ENCODE measurements at regions not wholly inside any gene's neighbourhood (a gene's known extent, or its start where the extent isn't known, plus 50 kb on each side); places are given as distances from the start of the nearest gene placed in this dataset.

DNA sequence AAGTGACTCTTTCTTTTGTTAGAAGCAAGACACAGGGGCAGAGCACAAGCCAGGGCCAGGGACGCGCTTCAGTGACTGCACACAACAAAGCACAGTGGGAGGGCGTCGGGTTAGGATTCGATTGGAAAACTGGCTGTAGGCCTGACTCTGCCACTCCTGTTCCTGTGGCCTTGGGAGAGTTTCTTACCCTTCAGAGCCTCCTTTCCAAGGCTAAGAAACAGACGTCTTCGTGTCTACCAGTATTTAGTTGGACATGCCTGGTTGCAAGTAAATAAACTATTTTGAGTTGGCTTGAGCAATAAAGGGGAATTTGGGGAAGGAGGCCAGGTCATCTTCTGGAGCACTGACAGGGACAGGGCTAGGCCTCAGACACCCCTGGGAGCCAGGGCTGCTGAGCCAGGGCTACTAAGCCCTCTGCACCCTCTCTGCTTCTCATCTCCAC lies 549.1 kb downstream of the INSC start:
- Mint-ChIP-seq H3K4me1 (ENCODE audit: low read depth, unreplicated experiment) (peaks cover 7% of the 10 kb centered on the region), H3K27me3 (ENCODE audit: unreplicated experiment) (no peaks in the 10 kb centered on the region), H3K9me3 (ENCODE audit: unreplicated experiment) (peaks cover 5% of the 10 kb centered on the region), H3K36me3 (ENCODE audit: unreplicated experiment) (peaks cover 5% of the 10 kb centered on the region), H3K27ac (ENCODE audit: unreplicated experiment) (peak overlapping the region; percentile 10), H3K4me3 (ENCODE audit: unreplicated experiment) (no peak overlapping the region)
- TF ChIP-seq, protein P1, sequence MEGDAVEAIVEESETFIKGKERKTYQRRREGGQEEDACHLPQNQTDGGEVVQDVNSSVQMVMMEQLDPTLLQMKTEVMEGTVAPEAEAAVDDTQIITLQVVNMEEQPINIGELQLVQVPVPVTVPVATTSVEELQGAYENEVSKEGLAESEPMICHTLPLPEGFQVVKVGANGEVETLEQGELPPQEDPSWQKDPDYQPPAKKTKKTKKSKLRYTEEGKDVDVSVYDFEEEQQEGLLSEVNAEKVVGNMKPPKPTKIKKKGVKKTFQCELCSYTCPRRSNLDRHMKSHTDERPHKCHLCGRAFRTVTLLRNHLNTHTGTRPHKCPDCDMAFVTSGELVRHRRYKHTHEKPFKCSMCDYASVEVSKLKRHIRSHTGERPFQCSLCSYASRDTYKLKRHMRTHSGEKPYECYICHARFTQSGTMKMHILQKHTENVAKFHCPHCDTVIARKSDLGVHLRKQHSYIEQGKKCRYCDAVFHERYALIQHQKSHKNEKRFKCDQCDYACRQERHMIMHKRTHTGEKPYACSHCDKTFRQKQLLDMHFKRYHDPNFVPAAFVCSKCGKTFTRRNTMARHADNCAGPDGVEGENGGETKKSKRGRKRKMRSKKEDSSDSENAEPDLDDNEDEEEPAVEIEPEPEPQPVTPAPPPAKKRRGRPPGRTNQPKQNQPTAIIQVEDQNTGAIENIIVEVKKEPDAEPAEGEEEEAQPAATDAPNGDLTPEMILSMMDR (IDR thresholded peaks at IDR 0.05; ENCODE audit: partially characterized antibody, unreplicated experiment) = no peak
- DNase-seq = peak; percentile 35

DNA sequence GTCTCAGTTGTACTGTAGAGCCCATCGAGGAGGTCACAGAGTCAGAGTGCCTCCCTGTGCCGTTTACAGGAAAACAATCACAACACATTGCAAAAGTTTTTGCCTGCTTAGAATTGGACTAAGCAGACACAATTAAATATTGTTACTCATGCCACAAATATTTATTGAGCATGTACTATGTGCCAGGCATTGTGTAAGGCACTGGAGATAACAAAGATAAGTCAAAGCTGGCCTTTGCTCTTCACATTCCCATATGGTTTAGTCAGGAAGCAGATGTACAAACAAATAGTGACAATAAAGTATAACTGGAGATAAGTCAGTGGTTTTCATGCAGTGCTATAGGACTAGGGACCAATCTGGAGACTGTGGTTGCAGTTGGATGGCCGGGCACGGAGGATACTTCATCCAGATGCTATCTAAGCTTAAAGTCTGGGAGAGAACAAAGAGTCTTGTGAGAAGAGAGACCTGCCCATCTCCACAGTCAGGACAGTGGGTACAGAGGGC lies 550.7 kb downstream of the INSC start:
- H3K36me3 Mint-ChIP-seq (ENCODE audit: unreplicated experiment) = peaks cover 5% of the 10 kb centered on the region
- H3K27ac Mint-ChIP-seq (ENCODE audit: unreplicated experiment) = no peak overlapping the region
- peaks cover 7% of the 10 kb centered on the region for H3K4me1 Mint-ChIP-seq (ENCODE audit: low read depth, unreplicated experiment)
- peaks cover 5% of the 10 kb centered on the region for H3K9me3 Mint-ChIP-seq (ENCODE audit: unreplicated experiment)
- no peak for DNase-seq
- no peaks in the 10 kb centered on the region for H3K27me3 Mint-ChIP-seq (ENCODE audit: unreplicated experiment)
- TF ChIP-seq, protein P1 (IDR thresholded peaks at IDR 0.05; ENCODE audit: partially characterized antibody, unreplicated experiment) = no peak
- H3K4me3 Mint-ChIP-seq (ENCODE audit: unreplicated experiment) = no peak overlapping the region

DNA sequence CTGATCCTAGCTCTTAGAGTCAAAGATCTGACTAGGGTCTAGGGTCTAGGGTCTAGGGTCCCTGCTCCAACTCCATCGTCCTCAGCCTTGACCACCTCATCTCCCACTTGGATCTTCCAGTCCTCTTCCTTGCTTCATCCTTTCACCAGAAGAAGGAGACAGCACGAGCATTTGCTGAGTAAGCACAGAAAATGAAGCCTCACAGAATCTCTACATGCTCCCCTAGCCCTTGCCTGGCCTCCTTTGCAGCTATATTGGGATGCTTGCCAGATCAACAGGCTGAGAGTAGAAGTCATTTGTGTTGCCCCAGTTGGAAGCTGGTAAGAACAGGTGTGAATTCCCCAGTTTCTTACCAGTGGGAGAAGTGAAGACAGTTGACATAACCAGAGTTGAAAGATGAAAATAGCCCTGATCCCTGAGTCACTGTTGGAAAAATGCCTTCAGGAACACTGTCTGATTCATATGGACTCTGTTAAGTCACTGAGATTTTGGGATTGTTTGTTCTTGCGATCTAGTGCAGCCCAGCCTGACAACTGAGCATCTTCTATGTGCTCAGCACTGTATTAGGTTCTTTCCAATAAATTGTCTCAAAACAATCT lies 552.5 kb downstream of the INSC start:
- Mint-ChIP-seq H3K27ac (ENCODE audit: unreplicated experiment) (no peak overlapping the region), H3K36me3 (ENCODE audit: unreplicated experiment) (no peaks in the 10 kb centered on the region), H3K9me3 (ENCODE audit: unreplicated experiment) (peaks cover 4% of the 10 kb centered on the region), H3K4me1 (ENCODE audit: low read depth, unreplicated experiment) (peaks cover 7% of the 10 kb centered on the region), H3K27me3 (ENCODE audit: unreplicated experiment) (no peaks in the 10 kb centered on the region), H3K4me3 (ENCODE audit: unreplicated experiment) (no peak overlapping the region)
- no peak for DNase-seq
- TF ChIP-seq, protein P1 (IDR thresholded peaks at IDR 0.05; ENCODE audit: partially characterized antibody, unreplicated experiment) = no peak

DNA sequence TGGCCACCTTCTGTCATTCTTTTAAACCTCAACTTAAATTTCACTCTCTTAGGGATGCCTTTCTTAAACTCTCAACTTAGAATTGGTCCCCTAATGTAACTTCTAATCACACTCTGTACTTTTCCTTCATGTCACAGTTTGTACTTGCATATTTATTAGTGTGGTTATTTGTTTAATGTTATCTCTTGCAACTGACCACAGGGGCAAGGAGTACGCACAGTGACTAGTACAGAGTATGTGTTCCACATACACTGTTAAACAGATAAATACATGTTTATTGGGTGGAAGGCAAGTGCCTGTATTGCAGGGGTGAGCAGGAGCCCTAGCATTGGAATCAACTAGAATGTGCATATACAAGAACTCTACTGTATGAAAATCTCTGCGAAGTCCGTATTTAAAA lies 554.0 kb downstream of the INSC start:
- H3K4me3 Mint-ChIP-seq (ENCODE audit: unreplicated experiment) = no peak overlapping the region
- no peaks in the 10 kb centered on the region for H3K27me3 Mint-ChIP-seq (ENCODE audit: unreplicated experiment)
- H3K4me1 Mint-ChIP-seq (ENCODE audit: low read depth, unreplicated experiment) = peaks cover 5% of the 10 kb centered on the region
- H3K36me3 Mint-ChIP-seq (ENCODE audit: unreplicated experiment) = no peaks in the 10 kb centered on the region
- peaks cover 5% of the 10 kb centered on the region for H3K9me3 Mint-ChIP-seq (ENCODE audit: unreplicated experiment)
- TF ChIP-seq, protein P1 (IDR thresholded peaks at IDR 0.05; ENCODE audit: partially characterized antibody, unreplicated experiment) = no peak
- no peak overlapping the region for H3K27ac Mint-ChIP-seq (ENCODE audit: unreplicated experiment)
- no peak for DNase-seq

DNA sequence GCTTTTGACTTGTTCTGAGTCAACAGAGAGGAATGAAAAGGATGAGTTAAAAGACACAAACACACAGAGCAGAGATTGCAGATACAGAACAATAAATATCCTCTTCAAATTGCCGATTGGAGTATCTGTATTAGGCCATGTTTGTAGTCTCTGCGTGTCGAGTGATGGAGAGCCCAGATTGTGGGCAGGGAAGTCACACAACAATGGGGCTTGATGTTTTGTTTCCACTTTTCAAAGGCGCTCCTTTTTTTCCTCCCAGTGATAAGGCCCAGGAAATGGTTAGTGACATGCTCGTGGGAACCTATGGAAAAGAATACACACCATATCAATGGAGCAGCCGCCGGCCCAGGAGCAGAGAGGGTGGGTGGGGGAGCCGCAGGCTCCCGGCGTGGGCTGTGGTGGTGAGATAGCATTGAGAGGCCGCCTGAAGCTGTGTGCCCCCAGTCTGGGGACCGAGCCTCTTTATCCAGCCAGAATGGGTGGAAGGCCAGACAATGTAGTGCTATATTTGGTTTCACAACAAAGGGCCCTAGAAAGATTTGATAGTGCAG lies 555.9 kb downstream of the INSC start:
- TF ChIP-seq, protein P1 (IDR thresholded peaks at IDR 0.05; ENCODE audit: partially characterized antibody, unreplicated experiment) = no peak
- no peaks in the 10 kb centered on the region for H3K27me3 Mint-ChIP-seq (ENCODE audit: unreplicated experiment)
- H3K9me3 Mint-ChIP-seq (ENCODE audit: unreplicated experiment) = peaks cover 4% of the 10 kb centered on the region
- H3K36me3 Mint-ChIP-seq (ENCODE audit: unreplicated experiment) = no peaks in the 10 kb centered on the region
- H3K4me1 Mint-ChIP-seq (ENCODE audit: low read depth, unreplicated experiment) = no peaks in the 10 kb centered on the region
- H3K4me3 Mint-ChIP-seq (ENCODE audit: unreplicated experiment) = no peak overlapping the region
- DNase-seq = no peak
- H3K27ac Mint-ChIP-seq (ENCODE audit: unreplicated experiment) = no peak overlapping the region

Measured in glutamatergic neuron (in vitro differentiated cells).